ENCODE measurements at regions not wholly inside any gene's neighbourhood (a gene's known extent, or its start where the extent isn't known, plus 50 kb on each side); places are given as distances from the start of the nearest gene placed in this dataset.

GRCh38 chr1:90780981-90781380 lies 63.9 kb upstream of the BARHL2 start:
- DNase-seq = no peak

DNA sequence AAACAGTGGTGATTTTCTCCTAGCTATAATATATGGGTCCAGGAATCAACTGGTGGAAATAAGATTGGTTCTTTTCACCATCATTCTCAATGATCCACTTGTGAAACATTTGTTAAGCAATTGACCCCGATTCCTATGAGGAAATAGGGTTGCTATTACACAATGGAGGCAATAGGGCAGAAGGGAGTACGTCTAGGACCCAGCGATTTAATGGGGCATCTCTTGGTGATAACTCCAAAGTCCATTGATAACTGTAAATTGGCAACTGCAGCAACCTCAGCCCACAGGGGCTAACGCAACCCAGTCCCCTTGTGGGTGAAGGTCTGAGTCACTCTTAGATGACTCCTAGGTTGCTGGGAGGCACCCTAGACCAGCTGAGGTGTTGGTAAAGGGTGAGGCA lies 62.5 kb upstream of the BARHL2 start:
- no peak for DNase-seq

DNA sequence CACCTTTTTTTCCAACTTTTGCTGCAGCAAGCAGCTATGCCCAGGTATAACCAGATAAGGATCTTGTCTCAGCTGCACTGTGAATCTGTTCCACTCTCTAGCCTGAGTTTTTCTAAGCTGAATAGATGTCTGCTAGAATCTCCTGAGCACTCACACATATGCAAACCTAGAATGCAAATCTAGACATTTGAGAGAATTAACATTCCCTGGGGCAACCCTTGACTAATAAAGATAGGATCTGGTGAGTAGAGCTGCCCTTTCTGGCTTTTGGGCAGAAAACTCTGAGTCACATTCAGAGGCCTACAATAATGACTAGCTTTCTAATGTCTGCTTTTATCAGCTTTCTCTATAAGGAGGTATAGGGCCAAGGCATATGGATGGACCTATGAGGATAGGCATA lies 61.4 kb upstream of the BARHL2 start:
- DNase-seq = no peak

DNA sequence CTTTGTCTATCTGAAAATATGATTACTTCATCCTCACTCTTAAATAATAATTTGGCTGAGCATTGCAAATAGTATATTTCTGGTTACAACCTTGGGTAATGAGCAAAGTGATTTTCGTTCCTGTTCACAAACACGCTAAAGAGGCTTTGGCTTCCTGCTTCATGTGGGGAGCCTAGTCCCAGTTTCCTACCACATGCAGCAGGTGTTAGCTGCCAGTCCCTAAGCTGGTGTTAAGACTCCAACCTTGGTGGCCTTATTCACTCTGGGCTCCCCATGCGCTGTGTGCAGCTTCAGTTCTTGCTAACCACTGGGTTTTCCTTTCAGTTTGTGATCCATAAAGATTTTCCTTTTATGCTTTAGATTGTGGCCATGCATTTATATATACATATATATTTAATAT lies 56.7 kb upstream of the BARHL2 start:
- no peak for DNase-seq

DNA sequence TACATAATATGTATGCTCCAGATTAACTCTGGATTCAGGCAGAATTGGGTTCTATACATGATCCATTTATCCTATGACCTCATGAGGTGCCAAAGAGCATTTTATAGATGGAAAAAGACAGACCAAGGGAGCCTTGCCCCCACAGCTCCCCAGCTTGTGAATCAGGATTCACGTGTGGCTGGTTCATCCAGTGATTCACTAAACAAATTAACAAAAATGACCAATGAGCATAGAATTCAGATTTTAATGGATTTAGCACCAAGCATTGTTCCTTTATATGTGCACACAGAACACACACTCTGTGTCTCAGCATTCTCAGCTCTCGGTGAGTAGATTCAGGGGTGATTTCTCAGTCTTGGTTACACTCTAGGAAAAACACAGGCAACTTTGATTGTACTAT lies 51.7 kb upstream of the BARHL2 start:
- DNase-seq = no peak

DNA sequence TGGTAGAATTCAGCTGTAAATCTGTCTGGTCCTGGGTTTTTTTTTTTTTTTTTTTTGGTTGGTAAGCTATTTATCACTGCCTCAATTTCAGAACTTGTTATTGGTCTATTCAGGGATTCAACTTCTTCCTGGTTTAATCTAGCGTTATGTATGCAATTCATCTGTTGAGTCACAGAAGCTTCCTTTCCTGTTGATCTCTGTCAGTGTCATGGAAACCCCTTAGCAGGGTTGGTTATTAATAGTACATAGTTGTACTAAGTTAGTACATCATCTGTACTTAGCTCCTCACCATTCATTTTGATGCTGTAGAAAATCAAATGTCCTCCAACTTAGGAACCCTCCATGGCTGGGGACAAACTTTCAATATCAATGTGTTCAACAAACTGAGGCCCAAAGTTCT lies 51.0 kb upstream of the BARHL2 start:
- no peak for DNase-seq
